A673 (cell line): ENCODE measurements at regions not wholly inside any gene's neighbourhood (a gene's known extent, or its start where the extent isn't known, plus 50 kb on each side); places are given as distances from the start of the nearest gene placed in this dataset.

ENCODE experiments used
- BruUV-seq: library from RNA; stranded (reverse); fragments of 400-500 nt; replicated peaks from 2 replicates; lab custom pipeline; 2021; lab: Mats Ljungman, UMichigan
- CTCF ChIA-PET: fragments of 300-600 bp; sonication (Branson Sonifier 250); formaldehyde crosslinking; loops from one replicate; lab custom pipeline; 2022; ENCODE audit warnings: antibody characterized with exemption; lab: Charles Lee
- POLR2A ChIA-PET: fragments of 300-600 bp; sonication (Branson Sonifier 250); formaldehyde crosslinking; loops from one replicate; lab custom pipeline; 2022; ENCODE audit warnings: antibody characterized with exemption; ENCODE audit not compliant: low non-redundant PET; lab: Charles Lee
- DNase-seq: peaks from one replicate; pipeline ENCODE4 v3.0.0-alpha.2; 2015; ENCODE audit warnings: low spot score
- H3K27ac ChIP-seq: fragments of 200-600 bp; sonication (generic); 2 replicates; pipeline ENCODE4 v1.5.1; 2016; ENCODE audit warnings: mixed run types, low read depth, mild to moderate bottlenecking, mixed read lengths, antibody characterized with exemption, low read length; ENCODE audit not compliant: poor library complexity, severe bottlenecking
- H3K27me3 ChIP-seq: fragments of 200-600 bp; sonication (generic); replicated peaks from 2 replicates; pipeline ENCODE4 v1.6.1; 2017; ENCODE audit warnings: mixed run types, low read depth, mild to moderate bottlenecking, mixed read lengths, antibody characterized with exemption, low read length; ENCODE audit not compliant: insufficient read depth, poor library complexity
- H3K36me3 ChIP-seq: fragments of 200-600 bp; sonication (generic); 2 replicates; pipeline ENCODE4 v1.6.1; 2016; ENCODE audit warnings: mixed run types, mild to moderate bottlenecking, mixed read lengths, antibody characterized with exemption, low read length; ENCODE audit not compliant: insufficient read depth, poor library complexity, severe bottlenecking
- H3K4me1 ChIP-seq: fragments of 200-600 bp; sonication (generic); 2 replicates; pipeline ENCODE4 v1.6.1; 2017; ENCODE audit warnings: mixed run types, mild to moderate bottlenecking, mixed read lengths, antibody characterized with exemption, low read length; ENCODE audit not compliant: insufficient read depth, poor library complexity, severe bottlenecking
- H3K4me3 ChIP-seq: fragments of 200-600 bp; sonication (generic); 2 replicates; pipeline ENCODE4 v1.5.1; 2016; ENCODE audit warnings: low read depth, mixed run types, mild to moderate bottlenecking, mixed read lengths, low read length; ENCODE audit not compliant: poor library complexity, severe bottlenecking
- H3K9me3 ChIP-seq: fragments of 200-600 bp; sonication (generic); 2 replicates; pipeline ENCODE4 v1.6.1; 2016; ENCODE audit warnings: mixed run types, low read depth, mild to moderate bottlenecking, mixed read lengths, antibody characterized with exemption, low read length; ENCODE audit not compliant: poor library complexity, severe bottlenecking
- CTCF ChIP-seq: fragments of 300-800, 200-600 bp; sonication (generic); conservative IDR thresholded peaks from 2 replicates; pipeline ENCODE4 v1.5.1; 2017; ENCODE audit warnings: low read depth, mild to moderate bottlenecking, antibody characterized with exemption, low read length, moderate library complexity, mixed read lengths
- EZH2 ChIP-seq: fragments of 200-600 bp; sonication (generic); IDR thresholded peaks from 2 replicates; pipeline ENCODE4 v1.6.1; 2017; ENCODE audit warnings: borderline replicate concordance, low read depth, mild to moderate bottlenecking, mixed read lengths, antibody characterized with exemption, low read length; ENCODE audit not compliant: poor library complexity, severe bottlenecking
- intact Hi-C: fragments of 100-400 bp; cut with micrococcal nuclease; formaldehyde crosslinking; loops from one replicate; pipeline ENCODE4 v1.10.0; 2022; ENCODE audit not compliant: unreplicated experiment

- ChIA-PET POLR2A (no interaction called here), CTCF (no interaction called here)
- H3K9me3 ChIP-seq, result peaks cover 7% of the 10 kb centered on the region
- no peaks in the 10 kb centered on the region for H3K36me3 ChIP-seq
- no peak overlapping the region for H3K4me3 ChIP-seq
- no peak overlapping the region for H3K27ac ChIP-seq
- no TSS peak for BruUV-seq
- no peaks in the 10 kb centered on the region for H3K4me1 ChIP-seq
- DNase-seq, result no peak
- intact Hi-C loops, result no loop called here
- no peaks in the 10 kb centered on the region for H3K27me3 ChIP-seq
- no peak for TF ChIP-seq CTCF
- TF ChIP-seq EZH2, result no peak
Measured at GRCh38 chr7:71019706-71020105, 112.2 kb upstream of the GALNT17 start.

- H3K27ac ChIP-seq, result no peak overlapping the region
- intact Hi-C loops, result no loop called here
- TF ChIP-seq CTCF (no peak), EZH2 (no peak)
- CTCF ChIA-PET, result no interaction called here
- POLR2A ChIA-PET, result no interaction called here
- H3K9me3 ChIP-seq, result peaks cover 7% of the 10 kb centered on the region
- H3K4me1 ChIP-seq, result no peaks in the 10 kb centered on the region
- no peaks in the 10 kb centered on the region for H3K27me3 ChIP-seq
- no peak overlapping the region for H3K4me3 ChIP-seq
- no TSS peak for BruUV-seq
- DNase-seq, result no peak
- no peaks in the 10 kb centered on the region for H3K36me3 ChIP-seq
Measured at GRCh38 chr7:71021131-71021530, 110.8 kb upstream of the GALNT17 start.

- peaks cover 3% of the 10 kb centered on the region for H3K9me3 ChIP-seq
- ChIA-PET POLR2A (no interaction called here), CTCF (no interaction called here)
- H3K4me1 ChIP-seq, result no peaks in the 10 kb centered on the region
- H3K4me3 ChIP-seq, result no peak overlapping the region
- DNase-seq, result no peak
- intact Hi-C loops, result no loop called here
- no peak for TF ChIP-seq CTCF
- TF ChIP-seq EZH2, result no peak
- H3K27me3 ChIP-seq, result no peaks in the 10 kb centered on the region
- H3K36me3 ChIP-seq, result no peaks in the 10 kb centered on the region
- no TSS peak for BruUV-seq
- H3K27ac ChIP-seq, result no peak overlapping the region
Measured at GRCh38 chr7:71026680-71027079, 105.3 kb upstream of the GALNT17 start.
